ENCODE measurements at regions not wholly inside any gene's neighbourhood (a gene's known extent, or its start where the extent isn't known, plus 50 kb on each side); places are given as distances from the start of the nearest gene placed in this dataset.

GRCh38 chr12:25792031-25792430, 166.5 kb upstream of the RASSF8 start:
- TF ChIP-seq REST (IDR thresholded peaks at IDR 0.05; ENCODE audit: insufficient read depth in 1 of 2, low read depth in 2 of 2, low read length in 2 of 2) = no peak
- no peak for TF ChIP-seq POLR2AphosphoS5 (IDR thresholded peaks at IDR 0.05; ENCODE audit: low read depth, low read length)
- TF ChIP-seq TAF1 (IDR thresholded peaks at IDR 0.05; ENCODE audit: borderline replicate concordance, insufficient read depth, low read length) = no peak
- TF ChIP-seq FOXP2 (optimal IDR thresholded peaks at IDR 0.05; ENCODE audit: borderline replicate concordance, extremely low read depth, extremely low read length, insufficient read depth) = no peak
